Activated CD4-positive, CD25-positive, alpha-beta regulatory T cell treated with anti-CD3 and anti-CD28 coated beads, Interleukin-2, amount 50 U/mL, for 72 hours (primary cell): ENCODE measurements at regions not wholly inside any gene's neighbourhood (a gene's known extent, or its start where the extent isn't known, plus 50 kb on each side); places are given as distances from the start of the nearest gene placed in this dataset.

Experiments
- DNase-seq: peaks from one replicate; pipeline ENCODE4 v3.0.0; 2021

- DNase-seq: no peak
Measured at GRCh38 chr14:100638211-100638855, 51.1 kb upstream of the BEGAIN start.

- no peak for DNase-seq
Measured at GRCh38 chr14:100639280-100639679, 52.1 kb upstream of the BEGAIN start.

- peak; percentile 76 for DNase-seq
Measured at GRCh38 chr14:100640471-100641273, 53.5 kb upstream of the BEGAIN start.

DNA sequence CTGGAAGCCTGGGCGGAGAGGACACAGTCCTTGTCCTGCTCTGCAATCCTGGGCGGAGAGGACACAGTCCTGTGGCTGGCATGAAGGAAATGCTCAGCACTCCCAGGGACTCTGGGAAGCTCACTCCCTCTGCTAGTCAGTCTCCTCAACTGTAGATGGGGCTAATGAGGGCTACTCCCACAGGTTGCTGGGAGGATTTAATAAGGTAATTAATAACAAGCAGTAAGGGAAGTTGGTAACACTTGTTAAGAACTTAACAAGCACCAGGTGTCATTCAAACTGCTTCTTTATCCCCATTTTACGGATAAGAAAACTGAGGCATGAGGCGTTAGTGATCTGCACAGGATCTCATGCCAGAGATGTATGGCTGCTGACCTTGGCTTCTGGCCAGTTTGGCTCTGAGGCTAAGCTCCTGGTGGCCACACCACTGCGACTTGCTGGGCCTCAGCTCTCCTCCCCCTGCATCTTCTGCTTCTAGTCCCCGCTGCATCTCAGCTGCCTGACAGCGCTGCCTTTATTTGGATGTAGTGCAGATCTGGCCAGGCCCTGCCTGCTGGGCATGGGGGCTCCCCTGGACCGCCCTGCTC lies 54.1 kb upstream of the BEGAIN start:
- no peak for DNase-seq

DNA sequence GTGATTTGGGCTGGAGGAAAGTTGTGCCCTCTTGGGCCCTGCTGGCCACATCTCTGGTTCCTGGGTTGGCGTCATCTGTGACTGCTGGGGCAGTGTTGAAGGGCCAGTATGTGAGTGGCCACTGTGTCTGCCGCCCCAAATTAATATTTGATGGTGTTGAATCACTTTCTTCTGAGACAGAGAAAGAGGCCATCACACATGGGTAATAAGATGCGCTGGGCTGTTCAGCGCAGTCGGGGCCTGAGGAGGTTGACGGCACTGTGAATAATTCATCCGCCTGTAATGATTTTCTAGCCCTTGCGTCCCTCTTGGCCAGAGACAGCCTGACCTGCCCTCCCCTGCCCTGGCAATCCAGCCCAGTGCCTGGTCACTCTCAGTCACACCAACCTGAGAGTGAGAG lies 56.2 kb upstream of the BEGAIN start:
- DNase-seq: no peak

- DNase-seq: no peak
Measured at GRCh38 chr14:100644383-100644782, 57.2 kb upstream of the BEGAIN start.

DNA sequence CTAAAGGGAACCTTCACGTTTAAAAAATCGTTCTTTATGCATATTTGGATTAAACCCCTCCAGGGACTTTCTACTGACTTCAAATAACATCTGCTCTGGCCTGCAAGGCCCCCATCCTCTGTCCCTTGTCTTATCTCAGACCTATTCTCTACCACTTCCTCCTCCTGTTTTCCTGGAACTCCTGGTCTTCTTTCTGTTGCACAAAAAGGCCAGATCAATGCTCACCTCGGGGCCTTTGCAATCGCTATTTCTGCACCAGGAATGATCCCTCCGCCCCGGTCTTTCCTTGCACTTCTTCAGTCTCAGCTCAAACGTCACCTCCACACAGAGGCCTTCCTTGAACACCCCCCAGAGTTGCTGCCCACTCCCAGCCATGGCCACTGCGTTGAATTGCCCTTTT lies 57.6 kb upstream of the BEGAIN start:
- DNase-seq: no peak

DNA sequence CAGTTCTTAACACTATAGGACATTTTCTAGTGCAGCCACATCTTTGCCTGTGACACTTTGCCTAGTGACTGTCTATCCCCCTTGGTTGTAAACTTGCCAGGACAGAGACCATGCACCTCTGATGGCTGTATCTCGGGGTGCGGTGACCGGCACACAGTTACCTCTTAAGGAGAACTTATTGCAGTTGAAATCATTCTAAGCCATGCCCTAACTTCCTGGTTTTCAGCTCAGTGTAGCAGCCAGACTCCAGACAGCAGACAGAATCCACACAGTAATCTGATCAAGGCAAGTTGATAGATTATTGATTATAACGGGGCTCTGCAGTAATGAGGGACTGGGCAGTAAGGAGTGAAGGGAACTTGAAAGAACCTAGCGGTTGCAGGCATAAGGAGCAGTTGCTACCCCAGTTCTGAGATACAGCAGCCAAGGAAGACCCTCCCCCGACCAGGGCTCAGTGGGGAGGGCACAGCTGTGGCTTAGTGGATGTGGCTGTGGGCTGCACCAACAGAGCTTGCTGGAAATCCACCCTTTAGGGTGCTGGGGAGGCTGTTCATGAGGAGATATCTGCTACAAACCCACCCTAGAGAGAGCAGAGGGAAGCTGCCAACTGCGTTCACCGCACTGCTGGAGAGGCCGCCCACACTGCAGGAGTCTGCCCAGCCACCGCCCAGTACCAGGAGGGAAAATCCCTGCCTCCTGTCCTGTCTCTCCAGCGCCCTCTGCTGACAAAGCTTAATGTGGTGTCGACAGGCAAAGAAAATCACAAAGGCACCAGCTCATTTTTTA lies 58.2 kb upstream of the BEGAIN start:
- DNase-seq: peak; percentile 87

DNA sequence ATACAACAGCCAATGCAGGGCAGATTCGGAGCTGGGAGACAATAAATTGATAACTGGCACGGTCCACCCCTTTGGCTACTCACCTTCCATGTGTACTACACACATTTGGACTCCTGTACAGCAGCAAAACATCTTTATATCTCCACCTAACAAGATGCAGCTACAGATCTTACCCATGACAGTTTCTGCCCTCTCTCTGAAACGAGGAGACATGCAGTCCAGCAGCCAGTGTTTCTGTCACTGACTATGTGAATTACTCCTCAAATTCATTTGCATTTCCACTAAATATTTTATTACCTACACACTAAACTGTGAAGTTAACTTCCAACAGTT lies 58.7 kb upstream of the BEGAIN start:
- DNase-seq: no peak

DNA sequence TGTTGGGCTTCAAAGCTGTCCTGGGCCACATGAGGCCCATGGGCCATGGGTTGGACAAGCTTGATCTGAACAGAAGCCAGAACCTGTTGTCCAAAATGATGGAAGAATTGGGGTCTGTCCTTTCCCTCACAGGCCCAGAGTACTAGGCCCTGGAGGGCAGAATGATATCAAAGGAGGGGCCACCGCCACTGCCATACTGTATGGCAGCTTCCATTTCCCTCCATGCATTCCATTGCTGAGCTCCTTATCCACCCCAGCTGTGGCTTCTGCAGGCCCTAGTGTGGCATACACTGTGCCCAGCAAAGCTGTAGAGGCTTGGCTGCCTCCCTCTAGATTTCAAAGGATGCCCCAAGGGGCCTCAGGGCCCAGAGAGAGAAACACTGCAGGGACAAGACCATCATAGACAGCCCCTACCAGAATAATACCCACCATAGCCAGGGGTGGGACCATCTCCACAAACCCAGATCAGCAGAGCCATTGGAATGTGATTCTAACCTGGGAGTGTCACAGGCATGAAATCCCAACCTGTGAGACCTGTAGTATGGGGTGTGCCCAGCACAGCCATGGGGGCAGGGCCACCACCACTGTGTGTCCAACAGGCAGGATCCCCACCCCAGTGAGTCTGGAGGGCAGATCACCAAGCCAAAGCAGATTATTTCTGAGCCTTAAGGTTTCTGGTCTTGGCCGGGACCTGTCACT lies 61.4 kb upstream of the BEGAIN start:
- no peak for DNase-seq

DNA sequence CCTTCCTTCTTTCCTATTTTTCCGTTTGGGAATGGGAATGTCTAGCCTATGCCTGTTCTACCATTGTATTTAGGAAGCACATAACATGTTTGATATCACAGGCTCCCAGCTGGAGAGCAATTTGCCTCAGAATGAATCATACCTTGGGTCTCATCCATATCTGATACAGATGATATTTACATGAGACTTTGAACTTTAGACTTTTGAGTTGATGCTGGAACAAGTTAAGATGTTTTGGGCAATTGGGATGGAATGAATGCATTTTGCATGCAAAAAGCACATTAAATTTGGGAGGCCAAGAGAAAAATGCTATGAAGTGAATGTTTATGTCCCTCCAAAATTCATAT lies 61.9 kb upstream of the BEGAIN start:
- DNase-seq: no peak

GRCh38 chr14:100651999-100652508 lies 64.8 kb upstream of the BEGAIN start:
- no peak for DNase-seq

DNA sequence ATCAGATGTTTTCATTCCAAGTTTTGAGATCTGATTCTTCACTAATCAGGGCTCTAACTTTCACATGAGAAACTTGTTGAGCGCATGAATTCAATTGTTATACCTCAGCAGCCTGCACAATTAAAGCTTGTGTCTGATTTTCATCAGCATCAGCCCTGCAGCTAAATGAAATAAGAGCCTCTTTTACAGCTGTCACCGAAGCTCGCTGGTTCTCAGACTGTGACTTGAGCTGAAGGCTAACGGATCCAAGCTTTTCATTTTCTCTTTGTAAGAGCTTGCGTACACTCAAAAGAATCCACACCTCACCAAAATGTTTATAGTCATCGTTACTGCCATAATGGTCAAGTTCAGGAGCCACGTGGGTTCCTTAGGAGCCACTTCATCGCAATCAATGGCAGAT lies 65.5 kb upstream of the BEGAIN start:
- DNase-seq: no peak

- DNase-seq: no peak
Measured at GRCh38 chr14:100653409-100653808, 66.2 kb upstream of the BEGAIN start.

- DNase-seq: no peak
Measured at GRCh38 chr14:100654025-100654813, 67.0 kb upstream of the BEGAIN start.

DNA sequence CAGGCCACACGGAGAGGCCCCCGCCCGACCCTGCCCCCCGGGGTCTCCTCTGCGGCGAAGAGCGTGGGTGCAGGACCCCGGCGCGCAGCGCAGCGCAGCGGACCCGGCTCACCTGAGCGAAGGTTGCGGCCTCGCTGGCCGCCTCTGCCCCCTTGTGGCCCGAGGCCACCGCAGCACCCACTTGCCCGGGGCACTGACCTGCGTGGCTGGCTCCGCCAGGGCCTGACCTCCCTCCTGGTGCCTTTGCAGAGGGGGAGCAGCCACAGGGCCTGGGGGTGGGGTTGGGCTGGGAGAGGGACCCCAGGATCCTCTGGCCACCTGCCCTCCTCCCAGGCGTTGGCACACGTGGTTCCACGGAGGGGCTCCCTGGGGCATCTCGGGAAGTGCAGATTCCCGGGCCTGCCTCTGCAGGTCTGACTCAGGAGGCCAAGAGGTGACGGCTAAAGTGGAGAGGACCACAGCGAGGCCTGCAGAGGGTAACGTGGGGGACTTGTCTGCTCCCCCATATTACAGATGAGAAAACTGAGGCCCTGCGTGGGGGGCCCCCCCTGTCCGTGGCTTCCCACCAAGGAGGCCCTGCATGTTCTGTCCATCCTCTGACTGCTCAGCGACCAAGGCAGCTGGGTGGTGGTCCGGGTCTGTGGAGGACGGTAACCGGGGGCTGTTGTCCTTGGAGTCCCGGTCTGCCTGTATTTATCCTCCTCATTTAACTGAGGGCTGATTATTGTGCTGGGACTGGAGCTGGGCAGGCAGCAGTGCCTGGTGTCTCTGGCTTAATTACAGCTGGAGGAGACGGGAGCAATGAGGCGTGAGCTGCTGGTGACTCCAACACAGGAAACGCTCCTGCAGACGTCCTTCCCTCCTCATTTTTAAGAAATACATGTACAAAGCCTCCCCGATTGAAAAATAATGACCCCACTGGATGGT lies 67.9 kb upstream of the BEGAIN start:
- peak; percentile 56 for DNase-seq

DNA sequence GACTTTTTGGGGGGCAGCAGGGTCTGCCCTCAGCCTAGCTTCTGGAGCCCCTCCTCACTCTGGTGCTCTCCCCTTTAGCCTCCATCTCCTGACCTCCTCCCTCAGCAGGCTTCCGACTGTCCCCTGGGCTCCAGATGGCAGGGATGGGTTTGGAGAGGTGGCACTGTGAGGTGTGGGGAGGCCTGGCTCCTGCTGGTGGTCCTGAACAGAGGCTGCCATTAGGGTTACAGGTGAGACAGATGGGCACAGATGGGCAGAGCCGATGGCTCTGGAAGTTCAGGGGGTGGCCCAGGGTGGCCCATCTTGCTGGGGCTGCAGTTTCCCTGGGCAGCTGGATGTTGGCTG lies 68.5 kb upstream of the BEGAIN start:
- no peak for DNase-seq

GRCh38 chr14:100656996-100657395 lies 69.7 kb upstream of the DLK1 start:
- DNase-seq: no peak

DNA sequence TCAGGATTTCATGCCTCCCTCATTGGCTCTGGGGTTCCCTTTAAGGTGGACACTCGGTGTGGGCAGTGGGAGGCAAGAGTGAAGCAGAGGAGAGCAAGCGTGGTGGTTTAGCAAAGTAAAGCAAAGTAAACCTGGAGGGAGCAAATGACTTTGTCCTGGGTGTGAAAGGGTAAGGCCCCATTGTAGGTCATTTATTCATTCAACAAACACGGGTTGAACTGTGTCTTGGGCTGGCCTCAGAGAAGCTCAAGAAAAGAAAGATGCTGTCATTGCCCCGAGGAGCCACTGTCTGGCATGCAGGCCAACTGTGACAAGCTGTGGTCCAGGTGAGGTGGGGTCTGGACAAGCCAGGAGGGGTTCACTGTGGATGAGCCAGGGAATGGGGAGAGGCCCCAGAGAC lies 68.9 kb upstream of the DLK1 start:
- DNase-seq: no peak

DNA sequence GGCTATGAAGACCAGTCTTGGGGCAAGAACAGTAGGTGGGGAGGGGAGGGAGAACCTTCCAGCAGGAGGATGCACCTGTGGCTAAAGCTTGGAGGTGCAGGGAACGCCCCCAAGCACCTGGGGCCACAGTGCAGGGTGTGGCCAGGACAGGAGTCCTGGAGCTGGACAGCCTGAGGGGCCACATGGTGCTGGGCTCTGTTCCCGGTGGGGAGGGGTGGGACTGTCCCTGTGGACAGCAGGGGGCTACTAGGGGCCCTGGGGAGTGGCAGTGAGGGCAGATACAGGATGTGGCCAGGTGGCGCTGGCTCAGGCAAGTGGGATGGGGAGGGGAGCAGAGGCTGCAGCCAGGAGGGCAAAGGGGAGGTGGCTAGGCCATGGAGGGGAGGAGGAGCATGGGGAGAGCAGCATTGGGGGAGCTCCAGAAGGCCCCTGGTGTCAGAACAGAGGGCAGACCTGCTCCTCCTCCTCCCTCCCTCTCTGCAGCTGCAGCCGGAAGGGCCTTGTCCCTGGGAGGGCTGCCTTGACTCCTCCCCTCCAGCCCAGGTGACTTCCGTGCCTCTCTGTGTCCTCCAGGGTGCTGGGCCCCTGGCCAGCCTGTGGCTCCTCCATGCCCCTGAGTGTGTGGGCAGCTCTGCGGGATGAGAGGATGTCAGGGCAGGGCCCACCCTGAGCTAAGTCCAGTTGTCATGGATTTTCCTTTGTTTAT lies 68.4 kb upstream of the DLK1 start:
- DNase-seq: no peak
